GM18868 (cell line): ENCODE measurements at regions not wholly inside any gene's neighbourhood (a gene's known extent, or its start where the extent isn't known, plus 50 kb on each side); places are given as distances from the start of the nearest gene placed in this dataset.
"Not testable (repeated sequence)": the region's sequence is repeated elsewhere in the genome, so short reads cannot be mapped to it uniquely, and the experiment has no call there.

Source experiments
- ATAC-seq: cut with Tn5 transposase; IDR thresholded peaks from one replicate; pipeline ENCODE4 v1.9.1; 2021; ENCODE audit warnings: mild to moderate bottlenecking, moderate library complexity; ENCODE audit not compliant: unreplicated experiment

GRCh38 chr5:96214442-96215197 is 218.4 kb downstream of the PCSK1 start:
- no peak for ATAC-seq

- ATAC-seq: no peak
Observed at GRCh38 chr5:96209829-96210228, 223.2 kb downstream of the PCSK1 start.

- ATAC-seq: no peak
Observed at GRCh38 chr5:96207420-96207819, 225.6 kb downstream of the PCSK1 start.

GRCh38 chr5:96203761-96204160 is 229.3 kb downstream of the PCSK1 start:
- ATAC-seq: no peak

- ATAC-seq: no peak
Observed at GRCh38 chr5:96201503-96201902, 231.5 kb downstream of the PCSK1 start.

- no peak for ATAC-seq
Observed at GRCh38 chr5:96200641-96201040, 232.4 kb downstream of the PCSK1 start.

- no peak for ATAC-seq
Observed at GRCh38 chr5:96199713-96200183, 233.3 kb downstream of the PCSK1 start.

GRCh38 chr5:96198356-96199058 is 234.5 kb downstream of the PCSK1 start:
- no peak for ATAC-seq

- not testable (repeated sequence) for ATAC-seq
Observed at GRCh38 chr5:96197767-96198166, 235.3 kb downstream of the PCSK1 start.

GRCh38 chr5:96197347-96197746 is 235.7 kb upstream of the ELL2 start:
- no peak for ATAC-seq

- no peak for ATAC-seq
Observed at GRCh38 chr5:96196890-96197289, 235.2 kb upstream of the ELL2 start.

GRCh38 chr5:96196407-96196806 is 234.8 kb upstream of the ELL2 start:
- no peak for ATAC-seq

GRCh38 chr5:96195123-96195522 is 233.5 kb upstream of the ELL2 start:
- ATAC-seq: no peak

GRCh38 chr5:96194593-96194992 is 232.9 kb upstream of the ELL2 start:
- no peak for ATAC-seq

GRCh38 chr5:96193946-96194345 is 232.3 kb upstream of the ELL2 start:
- ATAC-seq: no peak

GRCh38 chr5:96189987-96190386 is 228.3 kb upstream of the ELL2 start:
- no peak for ATAC-seq

- ATAC-seq: no peak
Observed at GRCh38 chr5:96189028-96189826, 227.6 kb upstream of the ELL2 start.

- no peak for ATAC-seq
Observed at GRCh38 chr5:96187309-96188027, 225.8 kb upstream of the ELL2 start.

- ATAC-seq: not testable (repeated sequence)
Observed at GRCh38 chr5:96184510-96184909, 222.9 kb upstream of the ELL2 start.

- no peak for ATAC-seq
Observed at GRCh38 chr5:96180684-96181435, 219.2 kb upstream of the ELL2 start.
